ENCODE measurements at regions not wholly inside any gene's neighbourhood (a gene's known extent, or its start where the extent isn't known, plus 50 kb on each side); places are given as distances from the start of the nearest gene placed in this dataset.

DNA sequence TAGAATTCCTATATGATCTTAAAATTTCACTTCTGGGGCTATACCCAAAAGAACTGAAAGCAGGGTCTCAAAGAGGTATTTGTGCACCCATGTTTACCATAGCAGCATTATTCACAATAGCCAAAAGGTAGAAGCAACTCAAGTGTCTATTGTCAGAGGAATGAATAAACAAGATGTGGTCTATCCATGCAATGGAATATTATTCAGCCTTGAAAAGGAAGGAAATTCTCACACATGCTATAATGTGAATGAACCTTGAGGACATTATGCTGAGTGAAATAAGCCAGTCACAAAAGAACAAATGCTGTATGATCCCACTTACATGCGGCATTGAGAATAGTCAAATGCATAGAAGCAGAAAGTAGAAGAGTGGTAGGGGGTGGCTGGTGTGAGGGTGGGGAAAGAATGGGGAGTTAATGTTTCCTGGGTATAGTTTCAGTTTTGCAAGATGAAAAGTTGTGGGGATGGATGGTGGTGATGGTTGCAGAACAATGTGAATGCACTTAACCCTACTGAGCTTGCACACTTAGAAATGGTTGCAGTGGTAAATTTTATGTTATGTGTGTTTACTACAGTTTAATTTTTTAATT lies 122.4 kb downstream of the TOMM20 start:
- Histone ChIP-seq H3K36me3 (ENCODE audit: control insufficient read depth in 2 of 2, extremely low read depth in 1 of 2, insufficient read depth in 2 of 2, low read length in 2 of 2) (no peaks in the 10 kb centered on the region), H3K4me3 (ENCODE audit: control insufficient read depth in 2 of 3, extremely low read depth in 1 of 3, insufficient read depth in 2 of 3, low read depth in 1 of 3, low read length in 3 of 3) (no peak overlapping the region), H2AFZ (ENCODE audit: control insufficient read depth, low read length) (no peak overlapping the region), H3K27ac (ENCODE audit: control insufficient read depth, insufficient read depth, low read length) (no peak overlapping the region), H3K9me3 (ENCODE audit: control insufficient read depth, low read depth, low read length) (no peaks in the 10 kb centered on the region), H3K9ac (ENCODE audit: control insufficient read depth, extremely low read depth, insufficient read depth, low read length) (no peak overlapping the region), H3K4me2 (ENCODE audit: control insufficient read depth, extremely low read depth, insufficient read depth, low read depth, low read length) (no peak overlapping the region), H3K27me3 (ENCODE audit: control insufficient read depth, extremely low read depth, insufficient read depth, low read length) (no peaks in the 10 kb centered on the region), H4K20me1 (ENCODE audit: control insufficient read depth, extremely low read depth, insufficient read depth, low read length) (no peaks in the 10 kb centered on the region), H3K4me1 (ENCODE audit: control insufficient read depth, extremely low read depth, insufficient read depth, low read length) (peaks cover 6% of the 10 kb centered on the region), H3K9me1 (ENCODE audit: control insufficient read depth, extremely low read depth, insufficient read depth, low read length) (no peaks in the 10 kb centered on the region), H3K79me2 (ENCODE audit: control insufficient read depth, insufficient read depth, low read length) (no peaks in the 10 kb centered on the region)
- dilution Hi-C loops (cut with MboI; ENCODE audit: extremely low pct_ligation_motif_present, low sequenced_read_pairs), result no loop called here
- FAIRE-seq (no peak), DNase-seq (ENCODE audit: low read depth, low spot score) (no peak)
- TF ChIP-seq, protein P1, sequence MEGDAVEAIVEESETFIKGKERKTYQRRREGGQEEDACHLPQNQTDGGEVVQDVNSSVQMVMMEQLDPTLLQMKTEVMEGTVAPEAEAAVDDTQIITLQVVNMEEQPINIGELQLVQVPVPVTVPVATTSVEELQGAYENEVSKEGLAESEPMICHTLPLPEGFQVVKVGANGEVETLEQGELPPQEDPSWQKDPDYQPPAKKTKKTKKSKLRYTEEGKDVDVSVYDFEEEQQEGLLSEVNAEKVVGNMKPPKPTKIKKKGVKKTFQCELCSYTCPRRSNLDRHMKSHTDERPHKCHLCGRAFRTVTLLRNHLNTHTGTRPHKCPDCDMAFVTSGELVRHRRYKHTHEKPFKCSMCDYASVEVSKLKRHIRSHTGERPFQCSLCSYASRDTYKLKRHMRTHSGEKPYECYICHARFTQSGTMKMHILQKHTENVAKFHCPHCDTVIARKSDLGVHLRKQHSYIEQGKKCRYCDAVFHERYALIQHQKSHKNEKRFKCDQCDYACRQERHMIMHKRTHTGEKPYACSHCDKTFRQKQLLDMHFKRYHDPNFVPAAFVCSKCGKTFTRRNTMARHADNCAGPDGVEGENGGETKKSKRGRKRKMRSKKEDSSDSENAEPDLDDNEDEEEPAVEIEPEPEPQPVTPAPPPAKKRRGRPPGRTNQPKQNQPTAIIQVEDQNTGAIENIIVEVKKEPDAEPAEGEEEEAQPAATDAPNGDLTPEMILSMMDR (optimal IDR thresholded peaks at IDR 0.05 in 1 of 3, IDR thresholded peaks at IDR 0.05 in 1 of 3, conservative IDR thresholded peaks at IDR 0.05 in 1 of 3; ENCODE audit: extremely low read depth in 1 of 3, insufficient read depth in 2 of 3, low read length in 3 of 3), result no peak
- TF ChIP-seq EZH2 (IDR thresholded peaks at IDR 0.05; ENCODE audit: low read length), result no peak

DNA sequence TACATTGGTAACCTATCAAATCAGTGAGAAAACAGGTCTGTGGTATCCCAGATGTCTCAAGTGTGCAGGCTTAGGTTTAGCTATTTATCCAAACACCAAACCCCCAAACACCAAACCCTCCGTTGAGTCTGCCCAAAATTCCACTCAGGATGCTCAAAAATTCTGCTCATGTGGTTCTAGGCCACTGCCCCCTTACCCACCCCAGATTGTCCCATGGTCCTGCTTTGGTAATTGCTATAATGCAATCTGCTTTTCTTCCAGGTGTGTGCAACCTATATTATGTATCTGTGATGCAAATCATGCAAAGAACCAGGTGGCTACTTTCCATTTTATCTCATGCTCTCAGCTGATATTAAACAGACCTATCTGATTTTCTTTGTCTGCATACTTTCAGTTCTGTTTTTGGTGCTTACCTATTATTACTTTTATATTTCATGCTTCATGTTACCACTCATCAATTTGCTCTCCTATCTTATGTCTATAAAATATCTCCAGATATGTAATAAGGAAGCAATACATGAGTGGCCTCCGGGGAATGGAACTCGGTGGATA lies 123.7 kb downstream of the TOMM20 start:
- no peaks in the 10 kb centered on the region for H3K27me3 ChIP-seq (ENCODE audit: control insufficient read depth, extremely low read depth, insufficient read depth, low read length)
- H3K4me3 ChIP-seq (ENCODE audit: control insufficient read depth in 2 of 3, extremely low read depth in 1 of 3, insufficient read depth in 2 of 3, low read depth in 1 of 3, low read length in 3 of 3), result no peak overlapping the region
- no peak for TF ChIP-seq EZH2 (IDR thresholded peaks at IDR 0.05; ENCODE audit: low read length)
- TF ChIP-seq, protein P1 (optimal IDR thresholded peaks at IDR 0.05 in 1 of 3, IDR thresholded peaks at IDR 0.05 in 1 of 3, conservative IDR thresholded peaks at IDR 0.05 in 1 of 3; ENCODE audit: extremely low read depth in 1 of 3, insufficient read depth in 2 of 3, low read length in 3 of 3), result no peak
- peaks cover 3% of the 10 kb centered on the region for H3K4me1 ChIP-seq (ENCODE audit: control insufficient read depth, extremely low read depth, insufficient read depth, low read length)
- H3K9ac ChIP-seq (ENCODE audit: control insufficient read depth, extremely low read depth, insufficient read depth, low read length), result no peak overlapping the region
- H4K20me1 ChIP-seq (ENCODE audit: control insufficient read depth, extremely low read depth, insufficient read depth, low read length), result no peaks in the 10 kb centered on the region
- no peaks in the 10 kb centered on the region for H3K36me3 ChIP-seq (ENCODE audit: control insufficient read depth in 2 of 2, extremely low read depth in 1 of 2, insufficient read depth in 2 of 2, low read length in 2 of 2)
- H2AFZ ChIP-seq (ENCODE audit: control insufficient read depth, low read length), result no peak overlapping the region
- FAIRE-seq, result no peak
- no peak for DNase-seq (ENCODE audit: low read depth, low spot score)
- no peaks in the 10 kb centered on the region for H3K79me2 ChIP-seq (ENCODE audit: control insufficient read depth, insufficient read depth, low read length)
- H3K27ac ChIP-seq (ENCODE audit: control insufficient read depth, insufficient read depth, low read length), result no peak overlapping the region
- no peaks in the 10 kb centered on the region for H3K9me3 ChIP-seq (ENCODE audit: control insufficient read depth, low read depth, low read length)
- dilution Hi-C loops (cut with MboI; ENCODE audit: extremely low pct_ligation_motif_present, low sequenced_read_pairs), result no loop called here
- no peaks in the 10 kb centered on the region for H3K9me1 ChIP-seq (ENCODE audit: control insufficient read depth, extremely low read depth, insufficient read depth, low read length)
- H3K4me2 ChIP-seq (ENCODE audit: control insufficient read depth, extremely low read depth, insufficient read depth, low read depth, low read length), result no peak overlapping the region
